GM21529 (cell line): ENCODE measurements at regions not wholly inside any gene's neighbourhood (a gene's known extent, or its start where the extent isn't known, plus 50 kb on each side); places are given as distances from the start of the nearest gene placed in this dataset.
A peak's percentile ranks its signal among the peaks of the same experiment; 100 is the strongest.

Source experiments
- ATAC-seq: cut with Tn5 transposase; IDR thresholded peaks from one replicate; pipeline ENCODE4 v1.9.1; 2021; ENCODE audit not compliant: unreplicated experiment

DNA sequence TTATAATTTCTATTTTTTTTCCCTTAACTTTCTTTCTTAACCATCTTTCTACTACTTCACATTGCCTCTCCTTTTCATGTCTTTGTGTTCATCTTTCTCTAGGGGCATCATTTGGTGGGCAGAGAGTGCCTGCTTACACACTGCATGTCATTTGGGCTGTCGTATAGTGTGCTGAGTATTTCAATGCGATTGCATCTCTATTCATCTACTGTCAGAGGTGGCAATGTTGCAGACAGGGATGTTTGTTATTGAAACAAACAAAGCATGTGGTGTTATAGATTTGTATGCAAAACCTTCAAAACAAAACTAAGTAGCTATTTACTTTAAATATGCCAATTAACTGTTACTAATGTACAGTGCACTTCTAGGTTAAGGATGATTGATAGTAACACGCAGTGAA, 141.1 kb upstream of the MEF2C start:
- ATAC-seq = no peak

GRCh38 chr5:89020926-89021610, 138.1 kb upstream of the MEF2C start:
- ATAC-seq = no peak

GRCh38 chr5:89016741-89017303, 133.8 kb upstream of the MEF2C start:
- no peak for ATAC-seq

- no peak for ATAC-seq
Measured at GRCh38 chr5:89015409-89015808, 132.4 kb upstream of the MEF2C start.

DNA sequence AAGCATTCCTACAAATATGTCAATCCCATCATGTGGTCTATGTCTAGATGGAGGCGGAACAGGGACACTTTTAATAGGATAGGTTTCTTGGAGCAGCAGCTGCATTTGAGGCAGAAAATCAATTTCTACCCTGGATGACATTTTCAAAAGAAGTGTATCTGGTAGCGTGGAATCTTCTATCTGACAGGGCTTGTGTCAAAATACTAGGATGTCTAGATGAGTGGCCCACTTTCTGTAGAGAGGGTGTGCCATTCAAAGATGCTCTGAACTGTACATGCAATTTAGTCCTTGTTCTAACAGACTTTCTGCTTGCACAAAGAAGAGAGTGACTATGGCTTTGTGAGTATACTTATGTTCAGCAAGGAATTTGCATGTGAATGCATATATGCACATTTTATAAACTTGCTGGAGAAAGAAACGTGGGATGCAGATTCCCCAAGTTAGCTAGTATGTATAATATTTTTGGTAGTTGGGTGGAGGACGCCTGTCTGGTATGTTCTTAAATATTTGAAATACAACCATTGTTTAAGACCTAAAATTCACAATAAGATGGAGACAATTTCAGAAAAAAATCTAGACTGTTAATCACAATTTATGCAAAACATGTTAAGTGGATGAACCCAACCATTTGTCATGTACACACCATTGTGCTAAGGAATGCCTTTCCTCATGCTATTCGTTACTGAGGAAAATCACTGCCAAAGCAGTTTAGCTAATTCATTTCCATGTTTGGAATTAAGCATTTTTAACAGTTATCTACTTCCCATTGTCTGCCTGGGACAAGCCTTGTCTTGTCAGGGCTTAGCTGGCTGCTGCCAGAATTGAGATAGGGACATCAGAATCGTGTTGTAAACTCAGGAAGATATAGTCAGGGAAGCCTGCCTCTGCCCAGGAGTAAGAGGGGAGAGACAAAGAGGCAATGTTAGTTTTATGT, 129.1 kb upstream of the MEF2C start:
- ATAC-seq = no peak

- ATAC-seq = no peak
Measured at GRCh38 chr5:89010512-89010911, 127.5 kb upstream of the MEF2C start.

GRCh38 chr5:89008291-89008690, 125.3 kb upstream of the MEF2C start:
- no peak for ATAC-seq

DNA sequence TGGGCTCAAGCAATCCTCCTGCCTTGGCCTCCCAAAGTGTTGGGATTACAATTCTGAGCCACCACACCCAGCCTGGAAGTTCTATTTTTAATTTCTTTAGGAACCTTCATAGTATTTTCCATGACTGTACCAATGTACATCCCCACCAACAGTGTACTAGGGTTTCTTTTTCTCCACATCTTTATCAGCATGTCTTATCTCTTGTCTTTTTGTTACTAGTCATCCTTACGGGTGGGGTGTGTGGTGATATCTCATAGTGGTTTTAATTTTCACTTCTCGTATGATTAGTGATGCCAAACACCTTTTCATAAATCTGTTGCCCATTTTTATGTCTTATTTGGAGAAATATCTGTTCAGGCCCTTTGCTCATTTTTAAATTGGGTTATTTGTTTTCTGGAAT, 123.0 kb upstream of the MEF2C start:
- no peak for ATAC-seq

GRCh38 chr5:89004379-89004778, 121.4 kb upstream of the MEF2C start:
- ATAC-seq = no peak

- ATAC-seq = no peak
Measured at GRCh38 chr5:89003563-89004036, 120.6 kb upstream of the MEF2C start.

- no peak for ATAC-seq
Measured at GRCh38 chr5:88999853-89000252, 116.9 kb upstream of the MEF2C start.

- ATAC-seq = no peak
Measured at GRCh38 chr5:88997937-88998336, 115.0 kb upstream of the MEF2C start.

DNA sequence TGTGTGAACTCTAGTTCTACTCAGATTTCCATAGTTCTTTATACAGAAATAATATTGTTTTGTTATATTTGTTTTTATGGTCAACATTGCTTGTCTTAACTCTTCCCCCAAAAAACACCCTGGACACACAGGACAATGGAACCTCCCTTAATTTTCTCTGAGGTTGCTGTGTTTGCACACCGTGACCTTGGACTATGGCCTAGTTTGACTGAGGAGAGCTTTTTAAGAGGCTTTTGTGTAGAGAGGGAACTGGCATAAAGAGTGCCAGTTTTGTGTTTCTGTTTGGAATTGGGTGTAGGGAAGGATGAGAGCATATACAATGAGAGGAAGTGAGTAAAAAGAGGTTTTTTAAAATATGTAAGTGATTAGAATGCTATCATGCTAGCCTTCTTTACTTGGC, 101.1 kb upstream of the MEF2C start:
- ATAC-seq = no peak

GRCh38 chr5:88979726-88980125, 96.7 kb upstream of the MEF2C start:
- no peak for ATAC-seq

DNA sequence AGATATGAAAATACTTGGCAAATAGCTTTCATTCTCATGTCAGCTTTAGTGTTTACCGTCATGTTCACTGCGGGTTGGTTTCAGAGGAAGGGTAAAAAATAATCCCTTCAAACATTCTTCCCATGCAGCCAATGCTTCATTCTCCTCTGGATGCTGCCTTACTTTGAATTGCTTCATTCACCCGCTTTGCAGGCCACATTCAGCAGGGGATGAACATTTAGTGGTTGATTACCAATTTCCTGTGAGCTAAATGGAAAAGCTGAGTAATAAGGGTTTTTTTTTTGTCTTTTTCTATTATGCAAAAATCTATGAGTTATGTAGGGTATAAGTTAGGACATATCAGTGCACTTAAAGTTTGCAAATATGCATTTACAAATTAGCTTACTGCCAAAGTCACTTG, 96.3 kb upstream of the MEF2C start:
- ATAC-seq = peak; percentile 69

DNA sequence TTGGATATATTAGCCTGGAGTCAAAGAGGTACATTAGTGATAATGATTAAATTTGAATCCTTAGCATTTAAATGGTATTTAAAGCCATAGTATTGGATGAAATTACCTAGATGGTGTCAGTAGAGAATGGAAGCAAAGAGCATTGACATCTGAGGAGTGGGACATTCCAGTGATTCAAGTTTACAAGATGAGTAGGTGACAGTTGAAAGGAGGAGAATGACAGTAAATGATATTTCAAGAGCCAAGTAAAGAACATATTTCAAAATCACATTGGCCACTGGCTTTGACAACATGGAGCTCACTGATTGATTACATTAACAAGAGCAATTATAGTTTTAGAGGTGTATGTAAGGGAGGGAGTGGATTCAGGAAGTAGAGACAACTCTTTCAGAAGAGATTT, 93.9 kb upstream of the MEF2C start:
- ATAC-seq = no peak

DNA sequence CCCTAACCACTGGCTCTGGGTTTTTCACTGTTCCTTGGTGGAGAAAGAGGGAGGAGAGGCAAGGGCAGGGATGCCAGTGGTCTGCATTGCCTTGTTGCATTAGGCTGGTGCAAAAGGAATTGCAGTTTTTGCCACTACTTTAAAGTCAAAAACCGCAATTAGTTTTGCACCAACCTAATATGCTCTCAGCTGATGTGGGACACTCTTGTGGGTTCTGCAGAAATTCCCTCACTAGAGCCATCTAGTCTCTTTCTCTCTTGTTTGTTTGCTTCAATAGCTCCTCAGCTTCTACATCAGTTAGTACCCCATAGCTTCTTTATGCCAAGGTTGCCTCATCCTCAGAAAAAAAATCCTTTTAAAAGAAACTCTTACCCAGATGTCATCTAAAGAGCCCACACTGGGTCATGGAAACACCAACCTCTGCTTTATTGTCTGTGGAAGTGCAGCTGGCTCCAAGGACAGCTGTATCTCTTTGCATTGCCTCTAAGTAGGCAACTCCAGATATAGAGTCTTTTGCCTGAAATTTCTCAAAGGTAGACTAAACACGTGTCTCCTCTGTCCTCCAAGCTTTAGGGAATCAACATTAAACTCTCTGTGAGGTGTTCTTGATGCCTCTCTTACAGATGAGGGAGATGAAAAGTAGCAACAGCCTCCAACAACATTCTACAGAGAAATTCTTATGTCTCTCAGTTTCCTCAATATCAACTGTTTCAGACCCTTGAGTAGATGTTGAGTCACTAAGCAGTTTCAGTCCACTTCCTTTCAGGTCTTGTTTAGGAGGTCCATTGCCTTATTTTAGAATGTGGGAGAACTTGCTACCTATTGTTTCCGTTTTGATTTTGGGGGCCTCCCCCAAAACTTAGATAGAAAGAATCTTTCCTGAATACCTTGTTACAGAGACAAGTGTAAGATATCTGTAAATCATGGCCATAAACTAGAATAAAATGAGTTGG, 84.9 kb upstream of the MEF2C start:
- peak; percentile 90 for ATAC-seq

DNA sequence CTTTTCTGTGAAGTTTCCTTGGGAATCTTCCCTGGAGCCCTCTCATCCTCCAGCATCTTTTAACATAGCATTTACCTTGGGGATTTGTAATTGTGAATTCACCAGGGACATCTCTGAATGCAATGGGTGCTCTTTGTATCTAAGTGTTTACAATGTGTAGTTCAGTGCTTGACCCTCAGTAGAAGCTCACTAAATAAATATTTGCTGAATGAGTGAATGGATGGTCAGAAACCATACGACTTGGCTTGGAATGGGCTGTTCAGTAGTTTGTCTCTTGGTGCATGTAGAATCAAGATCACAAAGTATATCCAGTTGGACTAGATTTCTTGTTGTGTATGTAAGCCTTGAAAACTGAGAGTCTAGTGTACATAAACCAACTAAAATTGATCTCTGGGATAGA, 81.8 kb upstream of the MEF2C start:
- ATAC-seq = no peak

- ATAC-seq = no peak
Measured at GRCh38 chr5:88957013-88957412, 74.0 kb upstream of the MEF2C start.

GRCh38 chr5:88956416-88956815, 73.4 kb upstream of the MEF2C start:
- ATAC-seq = no peak

GRCh38 chr5:88955403-88955802, 72.4 kb upstream of the MEF2C start:
- no peak for ATAC-seq
